ENCODE measurements at regions not wholly inside any gene's neighbourhood (a gene's known extent, or its start where the extent isn't known, plus 50 kb on each side); places are given as distances from the start of the nearest gene placed in this dataset.
"Not testable (repeated sequence)": the region's sequence is repeated elsewhere in the genome, so short reads cannot be mapped to it uniquely, and the experiment has no call there.

DNA sequence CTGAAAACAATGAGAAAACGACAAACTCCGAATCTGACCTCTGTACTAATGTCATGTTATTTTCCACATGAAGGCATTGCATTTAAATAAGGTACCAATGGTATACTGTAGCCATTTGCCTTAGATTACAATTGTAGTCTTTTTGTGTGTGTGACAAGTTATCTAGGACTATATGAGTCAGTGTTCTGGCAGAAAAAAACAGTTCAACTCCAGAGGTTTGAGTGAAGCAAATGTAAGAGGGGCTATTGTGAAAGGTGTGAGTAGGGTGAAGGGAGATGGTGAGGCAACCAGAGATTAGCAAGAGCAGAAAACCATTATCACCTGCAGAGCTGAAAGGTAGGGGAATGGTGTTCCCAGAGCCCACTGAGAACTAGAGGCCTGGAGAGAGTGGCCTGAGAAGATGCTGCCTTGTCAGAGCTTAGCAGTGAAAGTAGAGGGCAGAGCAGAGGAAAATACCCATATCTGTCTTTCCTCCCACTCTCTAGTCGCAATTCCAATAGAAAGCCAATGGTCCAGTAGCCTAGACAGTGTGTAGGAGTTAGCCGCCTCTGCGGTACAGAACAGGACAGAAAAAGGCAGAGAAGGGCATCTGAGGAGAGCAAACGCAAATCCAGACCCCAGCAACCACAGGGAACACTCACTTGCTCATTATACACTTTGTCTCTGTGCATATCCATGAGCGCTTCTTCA is 112.2 kb downstream of the DYRK2 start:
- no peak for DNase-seq

DNA sequence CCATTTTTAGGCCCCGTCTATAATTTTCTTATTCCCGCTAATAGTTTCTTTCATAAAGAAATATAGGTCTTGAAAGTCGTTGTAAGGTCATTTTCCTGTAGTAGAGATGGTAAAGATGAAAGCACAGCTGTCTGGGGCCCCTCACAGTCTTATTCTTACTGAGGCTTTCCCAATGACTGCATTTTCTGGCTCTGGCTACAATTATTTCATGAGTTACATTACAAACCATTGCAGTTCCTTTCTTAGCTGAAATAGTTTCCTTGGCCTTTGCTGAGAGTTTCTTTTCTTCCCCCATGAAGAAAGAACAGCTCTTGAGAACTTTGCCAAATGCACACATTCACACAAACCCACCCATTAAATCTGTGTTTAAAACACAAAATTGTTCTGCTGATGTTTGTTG is 113.0 kb downstream of the DYRK2 start:
- DNase-seq: no peak

- DNase-seq: no peak
Observed at GRCh38 chr12:67764055-67764454, 115.5 kb downstream of the DYRK2 start.

DNA sequence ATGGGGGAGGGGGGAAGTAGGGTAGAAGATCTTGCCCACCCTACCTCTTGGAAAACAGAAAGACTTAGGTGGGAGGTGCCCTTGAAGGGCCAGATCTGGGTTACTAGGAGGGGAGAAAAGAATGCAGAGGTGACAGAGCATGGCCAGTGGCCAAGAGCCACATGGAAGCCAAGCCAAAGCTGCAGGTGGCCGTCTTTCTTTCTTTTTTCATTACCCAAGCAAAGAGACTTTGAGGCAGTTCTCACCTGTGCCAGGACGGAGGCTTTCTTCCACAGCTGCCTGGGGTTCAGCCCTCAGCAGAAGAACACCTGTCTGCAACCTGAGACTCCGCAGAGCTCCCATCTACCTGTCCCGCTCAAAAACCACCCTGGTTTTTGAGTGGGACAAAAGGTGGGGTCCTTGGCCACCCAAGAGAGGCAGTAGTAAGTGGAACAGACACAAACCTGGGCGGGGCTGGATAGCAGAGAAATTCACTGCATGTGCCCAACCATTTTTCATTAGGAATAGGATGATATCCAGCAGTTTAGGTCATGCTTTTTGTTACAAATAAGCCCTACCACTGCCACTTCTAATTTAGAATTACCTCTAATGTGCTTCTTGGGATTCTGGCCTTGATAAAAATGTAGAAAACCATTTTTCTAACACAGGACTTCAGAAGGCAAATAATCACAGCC is 116.5 kb downstream of the DYRK2 start:
- DNase-seq: no peak

DNA sequence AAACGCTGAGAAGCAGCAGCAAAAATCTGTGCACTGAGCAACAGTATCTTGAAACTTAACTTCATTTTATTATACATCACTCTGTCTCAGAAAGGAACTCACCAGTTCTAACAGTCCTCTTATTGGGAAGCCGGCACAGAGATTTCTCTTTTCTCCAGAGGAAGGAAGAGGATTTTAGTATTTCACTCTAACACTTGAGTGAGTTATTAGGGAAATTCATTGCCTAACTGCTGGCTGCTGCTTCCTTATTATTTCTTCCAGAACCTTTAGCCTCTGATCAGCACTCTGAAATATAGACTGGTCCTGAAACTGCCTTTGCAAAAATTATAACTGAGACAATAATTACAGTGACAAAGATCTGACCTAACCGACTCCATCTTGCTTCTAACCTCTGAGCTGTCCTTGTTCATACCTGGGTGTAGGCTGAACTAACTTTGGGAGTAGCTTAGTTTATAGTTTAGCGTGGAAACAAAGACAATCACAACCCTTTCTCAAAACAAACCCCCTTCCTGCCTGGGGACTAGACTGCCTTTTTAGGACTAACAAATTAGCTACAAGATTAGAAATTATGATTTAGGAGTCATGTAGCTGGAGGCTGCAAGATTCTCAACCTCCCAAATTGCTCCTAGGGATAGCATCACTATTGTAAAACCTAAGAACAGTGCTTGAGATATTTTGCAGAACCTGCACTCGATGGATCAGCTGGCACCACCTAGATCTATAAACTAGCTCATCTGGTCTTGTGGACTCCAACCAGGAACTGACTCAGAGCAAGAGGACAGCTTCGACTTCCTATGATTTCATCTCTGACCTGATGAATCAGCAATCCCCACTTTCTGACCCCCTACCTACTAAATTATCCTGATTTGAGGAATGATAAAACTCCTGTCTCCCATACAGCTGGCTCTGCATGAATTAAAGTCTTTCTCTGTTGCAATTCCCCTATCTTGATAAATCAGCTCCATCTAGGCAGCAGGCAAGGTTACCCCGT is 117.5 kb downstream of the DYRK2 start:
- no peak for DNase-seq

DNA sequence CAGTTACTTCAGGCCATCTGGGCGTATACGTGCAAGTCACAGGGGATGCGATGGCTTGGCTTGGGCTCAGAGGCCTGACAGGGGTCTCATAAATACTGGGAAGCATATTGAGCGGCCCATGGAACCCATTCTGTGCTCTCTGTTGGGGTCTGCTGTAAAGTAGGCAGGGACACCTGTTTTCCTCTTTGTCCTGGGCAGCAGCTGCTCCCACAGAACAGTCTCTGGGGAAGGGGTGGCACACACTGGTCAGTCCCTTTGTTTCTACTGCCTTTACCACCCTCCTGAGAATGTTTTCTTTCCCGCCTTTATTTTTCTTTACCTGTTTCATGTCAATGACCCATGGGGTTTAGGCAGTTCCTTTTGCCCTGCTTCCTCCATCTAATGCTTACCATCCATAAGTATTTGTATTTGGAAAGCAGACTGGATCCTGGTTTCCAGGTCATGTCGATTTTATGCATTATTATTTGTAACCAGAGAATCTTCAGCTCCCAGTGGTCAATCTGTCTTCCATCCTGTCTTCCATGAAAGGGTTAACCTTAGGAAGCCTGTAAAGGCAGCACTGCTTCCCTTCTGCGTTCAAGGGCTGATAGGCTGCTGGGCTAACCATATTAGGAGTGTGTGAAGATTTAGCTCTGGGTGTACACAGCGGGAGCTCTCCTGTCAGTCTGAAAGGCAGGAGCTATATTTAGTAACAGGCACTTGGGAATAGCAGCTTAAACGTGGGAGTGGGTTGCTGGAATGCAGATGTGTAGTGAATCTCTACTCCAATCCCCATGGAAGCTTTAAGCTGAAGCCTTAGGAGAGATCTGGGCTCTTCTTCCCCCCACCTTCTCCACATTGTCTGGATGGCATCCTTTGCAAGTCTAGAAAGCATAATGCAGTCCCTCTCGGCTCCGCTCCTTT is 124.0 kb downstream of the DYRK2 start:
- no peak for DNase-seq

- DNase-seq: no peak
Observed at GRCh38 chr12:67773896-67774295, 125.4 kb downstream of the DYRK2 start.

DNA sequence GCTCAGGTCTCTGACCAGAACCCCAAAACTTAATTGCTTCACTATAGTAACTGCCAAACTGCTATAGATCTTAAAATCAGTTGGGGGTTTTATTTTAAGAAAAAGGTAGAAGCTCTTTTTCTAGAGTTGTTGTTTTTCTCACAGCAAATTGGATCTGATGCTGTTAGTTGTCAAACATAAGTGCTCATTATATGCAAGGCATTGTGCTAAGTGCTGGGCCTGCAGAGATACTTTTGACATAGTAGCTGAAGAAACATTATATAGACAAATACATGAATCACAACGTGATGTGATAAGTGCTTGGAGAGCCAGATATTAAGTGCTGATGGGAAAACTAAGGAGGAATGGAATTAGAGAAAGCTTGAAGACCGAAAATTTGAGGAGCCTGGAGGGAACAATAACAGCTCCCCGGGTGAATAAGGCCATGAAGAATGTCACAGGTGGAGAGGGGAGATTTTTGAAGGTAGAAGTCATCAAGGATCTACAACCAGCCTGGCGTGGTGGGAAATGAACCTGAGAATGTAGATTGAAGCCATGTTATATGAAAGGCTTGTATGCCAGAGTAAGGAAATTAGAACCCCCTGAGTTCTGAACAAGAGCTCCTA is 126.5 kb downstream of the DYRK2 start:
- DNase-seq: no peak

GRCh38 chr12:67780580-67781084 is 132.1 kb downstream of the DYRK2 start:
- no peak for DNase-seq

GRCh38 chr12:67782573-67782972 is 134.0 kb downstream of the DYRK2 start:
- DNase-seq: no peak

DNA sequence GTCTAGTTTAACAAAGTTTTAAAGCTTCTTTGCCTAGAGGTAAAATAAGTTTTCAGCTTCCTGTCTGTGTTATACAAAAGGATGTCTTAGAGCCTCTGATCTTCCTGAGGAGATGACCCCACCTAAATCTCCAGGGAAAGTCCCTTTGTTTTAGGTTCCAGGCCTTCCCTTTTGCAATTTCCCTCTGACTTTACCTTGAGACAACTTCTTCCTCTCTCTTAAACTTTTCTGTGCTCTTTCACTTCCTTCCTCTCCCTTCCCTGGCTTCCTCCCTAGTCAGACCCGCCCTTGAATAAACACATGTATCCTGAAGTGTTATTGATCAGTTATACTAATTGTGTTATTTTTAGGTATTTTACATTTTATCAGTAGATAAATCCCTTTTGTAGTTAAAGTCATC is 134.8 kb downstream of the DYRK2 start:
- DNase-seq: no peak

GRCh38 chr12:67784831-67785230 is 136.3 kb downstream of the DYRK2 start:
- DNase-seq: no peak

- no peak for DNase-seq
Observed at GRCh38 chr12:67786086-67786485, 137.5 kb downstream of the DYRK2 start.

- DNase-seq: no peak
Observed at GRCh38 chr12:67788118-67788517, 139.6 kb downstream of the DYRK2 start.

DNA sequence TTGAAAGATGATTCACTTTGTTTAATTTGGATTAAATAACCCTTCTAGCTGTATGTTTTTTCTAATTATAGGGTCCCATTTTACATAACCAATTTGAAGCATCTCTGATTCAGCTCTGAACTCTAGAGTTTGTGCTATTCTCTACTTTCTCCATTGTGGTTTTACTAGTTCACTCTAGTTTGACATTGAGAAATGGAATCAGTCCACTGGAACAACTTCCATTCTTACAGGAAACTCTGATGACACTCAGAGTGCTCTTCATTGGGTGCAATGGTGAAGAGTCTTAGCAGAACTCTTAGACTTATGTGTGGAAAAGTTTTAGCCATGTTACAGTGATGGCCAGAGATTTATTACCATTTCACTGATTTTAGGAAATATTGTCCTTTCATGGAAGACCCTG is 140.7 kb downstream of the DYRK2 start:
- DNase-seq: no peak

GRCh38 chr12:67790660-67791059 is 142.1 kb downstream of the DYRK2 start:
- no peak for DNase-seq

GRCh38 chr12:67791362-67791761 is 142.8 kb downstream of the DYRK2 start:
- DNase-seq: not testable (repeated sequence)

GRCh38 chr12:67792185-67792584 is 143.6 kb downstream of the DYRK2 start:
- DNase-seq: no peak

GRCh38 chr12:67794161-67794560 is 145.6 kb downstream of the DYRK2 start:
- DNase-seq: no peak

DNA sequence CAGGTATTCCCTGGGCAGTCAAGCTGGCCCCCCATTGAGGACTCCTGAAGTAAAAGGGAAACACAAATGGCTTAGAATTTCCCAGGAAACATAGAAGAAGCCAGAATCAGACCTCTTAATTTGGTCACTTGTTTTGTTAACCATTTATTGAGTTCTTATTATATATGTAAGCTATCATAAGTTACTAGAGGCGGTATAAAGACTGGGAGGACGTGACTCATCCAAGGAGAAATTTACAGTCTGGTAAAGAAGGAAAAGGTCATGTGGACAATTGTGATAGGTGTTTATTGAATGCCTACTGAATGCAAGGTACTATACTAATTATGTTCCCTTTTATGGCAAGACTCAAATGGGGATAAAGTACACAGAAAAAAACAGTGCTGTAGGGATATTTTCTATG is 146.7 kb downstream of the DYRK2 start:
- DNase-seq: no peak

DNA sequence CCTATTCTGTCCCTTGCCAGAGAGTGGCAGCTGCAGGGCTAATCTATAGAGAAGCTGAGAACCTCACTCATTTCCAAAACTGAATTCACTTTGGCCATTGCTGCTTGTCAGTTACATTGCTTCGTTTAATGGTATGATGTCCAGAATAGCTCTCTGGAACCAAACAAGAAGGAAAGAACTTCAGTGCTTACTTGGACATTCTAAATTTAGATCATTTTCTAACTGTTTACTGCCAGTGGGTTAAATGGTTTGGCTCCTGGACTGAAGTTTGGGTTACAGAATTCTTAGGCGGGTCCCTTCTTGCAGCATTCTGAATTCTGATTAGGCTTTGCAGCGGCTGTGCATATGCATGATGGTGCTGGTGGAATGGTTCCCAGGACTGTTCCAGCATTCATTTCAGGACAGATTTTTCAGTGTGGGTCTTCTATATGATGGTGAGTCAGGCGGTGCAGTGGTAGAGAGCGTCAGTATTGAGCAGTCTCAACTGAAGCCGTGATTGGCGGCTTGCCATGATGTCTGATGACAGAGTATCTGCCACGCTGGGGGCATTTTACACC is 148.7 kb downstream of the DYRK2 start:
- DNase-seq: no peak

DNA sequence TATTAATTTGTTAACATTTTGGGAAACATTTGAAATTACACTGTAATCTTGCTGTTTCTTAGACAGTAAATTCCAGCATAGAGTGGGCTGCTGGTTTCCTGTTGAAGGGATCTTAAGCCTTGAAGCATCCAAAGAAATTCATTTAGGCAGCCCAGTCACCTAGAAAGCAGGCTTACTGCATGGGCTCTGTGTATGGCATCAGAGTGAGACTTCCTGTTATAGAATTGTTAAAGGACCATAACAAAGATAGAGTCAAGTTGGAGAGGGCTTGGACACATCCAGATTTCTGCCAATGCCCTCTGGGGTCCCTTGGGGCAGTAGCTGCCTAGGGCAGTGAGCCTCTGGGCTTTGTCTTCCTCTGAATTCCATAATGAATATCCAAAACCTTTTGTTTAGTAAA is 149.2 kb downstream of the DYRK2 start:
- DNase-seq: no peak

Data from activated CD8-positive, alpha-beta memory T cell treated with anti-CD3 and anti-CD28 coated beads, Interleukin-2, amount 50 U/mL, for 48 hours (primary cell).